Choroid plexus epithelial cell (primary cell): ENCODE measurements at regions not wholly inside any gene's neighbourhood (a gene's known extent, or its start where the extent isn't known, plus 50 kb on each side); places are given as distances from the start of the nearest gene placed in this dataset.

Experiments used
- DNase-seq: peaks from one replicate; pipeline ENCODE4 v3.0.0-alpha.2; 2010; ENCODE audit warnings: low read depth
- H3K4me3 ChIP-seq: 2 replicates; pipeline ENCODE4 v1.5.1; 2011; ENCODE audit warnings: low read depth, mild to moderate bottlenecking, control low read depth, low read length, moderate library complexity
- TF ChIP-seq, protein P1 (sequence below): conservative IDR thresholded peaks from 2 replicates; pipeline ENCODE4 v1.5.1; 2011; ENCODE audit warnings: low read depth, mild to moderate bottlenecking, control low read depth, inconsistent platforms, low read length, moderate library complexity

- H3K4me3 ChIP-seq, result no peak overlapping the region
- TF ChIP-seq, protein P1, sequence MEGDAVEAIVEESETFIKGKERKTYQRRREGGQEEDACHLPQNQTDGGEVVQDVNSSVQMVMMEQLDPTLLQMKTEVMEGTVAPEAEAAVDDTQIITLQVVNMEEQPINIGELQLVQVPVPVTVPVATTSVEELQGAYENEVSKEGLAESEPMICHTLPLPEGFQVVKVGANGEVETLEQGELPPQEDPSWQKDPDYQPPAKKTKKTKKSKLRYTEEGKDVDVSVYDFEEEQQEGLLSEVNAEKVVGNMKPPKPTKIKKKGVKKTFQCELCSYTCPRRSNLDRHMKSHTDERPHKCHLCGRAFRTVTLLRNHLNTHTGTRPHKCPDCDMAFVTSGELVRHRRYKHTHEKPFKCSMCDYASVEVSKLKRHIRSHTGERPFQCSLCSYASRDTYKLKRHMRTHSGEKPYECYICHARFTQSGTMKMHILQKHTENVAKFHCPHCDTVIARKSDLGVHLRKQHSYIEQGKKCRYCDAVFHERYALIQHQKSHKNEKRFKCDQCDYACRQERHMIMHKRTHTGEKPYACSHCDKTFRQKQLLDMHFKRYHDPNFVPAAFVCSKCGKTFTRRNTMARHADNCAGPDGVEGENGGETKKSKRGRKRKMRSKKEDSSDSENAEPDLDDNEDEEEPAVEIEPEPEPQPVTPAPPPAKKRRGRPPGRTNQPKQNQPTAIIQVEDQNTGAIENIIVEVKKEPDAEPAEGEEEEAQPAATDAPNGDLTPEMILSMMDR, result no peak
- peak; percentile 87 for DNase-seq
These were observed 50.5 kb upstream of the PRRC2C start for GRCh38 chr1:171434717-171435346.
